Activated T-cell treated with anti-CD3 and anti-CD28 coated beads, Interleukin-2, amount 50 U/mL, for 72 hours (primary cell): ENCODE measurements at regions not wholly inside any gene's neighbourhood (a gene's known extent, or its start where the extent isn't known, plus 50 kb on each side); places are given as distances from the start of the nearest gene placed in this dataset.

Experiments used
- ATAC-seq, 2 donors: fragments of 150-1000 bp; cut with Tn5 transposase; replicated peaks in 1 of 2; 2 replicates each; pipeline ENCODE4 v1.10.0; 2021; ENCODE audit warnings: moderate library complexity in 2 of 2, mild to moderate bottlenecking in 1 of 2
- DNase-seq, 2 donors: peaks; one replicate each; pipeline ENCODE4 v3.0.0; 2021 to 2022; ENCODE audit warnings: mixed read lengths in 1 of 2
- H3K27ac Mint-ChIP-seq: one replicate; pipeline ENCODE4 v1.8.0; 2022; ENCODE audit warnings: mild to moderate bottlenecking, moderate library complexity, mixed read lengths
- H3K27me3 Mint-ChIP-seq: one replicate; pipeline ENCODE4 v1.8.0; 2022; ENCODE audit warnings: low read depth, mixed read lengths
- H3K36me3 Mint-ChIP-seq, 2 donors: one replicate each; pipeline ENCODE4 v1.8.0; 2022; ENCODE audit warnings: mixed read lengths in 2 of 2, mild to moderate bottlenecking in 1 of 2; ENCODE audit not compliant: insufficient read depth in 2 of 2
- H3K4me1 Mint-ChIP-seq: one replicate; pipeline ENCODE4 v1.8.0; 2022; ENCODE audit warnings: low read depth, mixed read lengths
- H3K4me3 Mint-ChIP-seq, 2 donors: one replicate each; pipeline ENCODE4 v1.8.0; 2022; ENCODE audit warnings: mild to moderate bottlenecking in 2 of 2, mixed read lengths in 2 of 2, moderate library complexity in 2 of 2
- H3K9me3 Mint-ChIP-seq, 2 donors: one replicate each; pipeline ENCODE4 v1.8.0; 2022; ENCODE audit warnings: mixed read lengths in 2 of 2

DNA sequence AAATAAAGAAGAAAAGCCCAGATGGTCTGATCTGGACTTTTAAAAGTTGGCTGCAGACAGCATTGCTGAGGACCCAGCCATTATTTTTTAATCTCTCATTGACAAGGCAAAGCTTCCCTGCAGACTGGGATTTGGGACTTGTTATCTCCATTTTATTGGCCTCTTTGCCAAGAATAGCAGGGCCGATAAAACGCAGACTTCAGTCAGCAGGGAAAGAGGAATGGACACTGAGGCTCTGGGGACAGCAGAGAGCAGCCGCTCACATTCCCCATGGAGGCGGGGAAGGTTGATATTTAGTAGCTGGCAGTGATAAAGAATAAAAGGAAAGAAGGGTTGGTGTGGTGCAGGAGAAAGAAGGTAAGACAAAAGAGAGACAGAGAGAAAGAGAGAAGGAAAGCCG, 350.1 kb upstream of the PIK3C3 start:
- no peaks in the 10 kb centered on the region for H3K4me1 Mint-ChIP-seq
- H3K4me3 Mint-ChIP-seq = no peak overlapping the region
- DNase-seq (no peak), ATAC-seq (no peak)
- peaks cover 7 to 11% of the 10 kb centered on the region in 2 donors for H3K9me3 Mint-ChIP-seq
- no peaks in the 10 kb centered on the region for H3K27me3 Mint-ChIP-seq
- peaks cover 0 to 1% of the 10 kb centered on the region in 2 donors for H3K36me3 Mint-ChIP-seq
- no peak overlapping the region for H3K27ac Mint-ChIP-seq

- Mint-ChIP-seq H3K4me3 (no peak overlapping the region), H3K27ac (no peak overlapping the region), H3K9me3 (peaks cover 2% of the 10 kb centered on the region in 2 donors), H3K4me1 (no peaks in the 10 kb centered on the region), H3K36me3 (no peaks in the 10 kb centered on the region), H3K27me3 (no peaks in the 10 kb centered on the region)
- no peak for DNase-seq
- no peak for ATAC-seq
These were observed 353.0 kb upstream of the PIK3C3 start for GRCh38 chr18:41602034-41602433.

DNA sequence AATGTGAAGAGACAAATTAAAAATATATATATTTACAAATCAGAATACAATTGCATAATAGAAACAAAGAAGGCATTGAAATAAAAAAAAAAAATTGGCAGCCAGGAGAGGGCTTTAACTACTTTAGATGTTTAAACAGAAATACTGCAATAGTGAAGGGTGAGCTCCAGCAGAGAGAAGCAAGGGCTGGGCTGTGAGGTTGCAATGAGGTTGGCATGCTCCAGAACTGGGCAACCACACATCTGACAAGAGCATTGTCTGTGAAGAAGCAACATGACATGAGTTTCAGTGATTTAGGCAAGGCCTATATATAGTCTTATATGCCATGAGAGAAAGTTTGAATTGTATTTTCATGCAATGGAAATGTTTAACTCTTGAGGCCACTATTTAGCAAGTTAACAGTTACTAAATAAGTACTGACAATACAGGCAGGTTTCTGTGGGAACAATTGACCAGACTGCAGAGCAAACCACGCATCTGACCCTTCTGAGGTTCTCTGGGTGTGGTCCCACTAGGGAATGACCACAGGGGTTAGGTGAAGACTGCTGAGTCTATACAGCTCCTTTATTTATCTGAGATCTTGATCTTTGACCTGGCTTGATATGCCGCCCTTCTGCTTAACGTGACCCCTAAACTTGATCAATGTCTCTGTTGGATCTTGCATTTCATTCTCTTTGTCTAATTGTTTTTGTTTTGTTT, 354.2 kb upstream of the PIK3C3 start:
- Mint-ChIP-seq H3K4me3 (no peak overlapping the region), H3K9me3 (peaks cover 0 to 2% of the 10 kb centered on the region in 2 donors), H3K4me1 (no peaks in the 10 kb centered on the region), H3K27ac (no peak overlapping the region), H3K36me3 (no peaks in the 10 kb centered on the region), H3K27me3 (no peaks in the 10 kb centered on the region)
- ATAC-seq (no peak), DNase-seq (no peak)

DNA sequence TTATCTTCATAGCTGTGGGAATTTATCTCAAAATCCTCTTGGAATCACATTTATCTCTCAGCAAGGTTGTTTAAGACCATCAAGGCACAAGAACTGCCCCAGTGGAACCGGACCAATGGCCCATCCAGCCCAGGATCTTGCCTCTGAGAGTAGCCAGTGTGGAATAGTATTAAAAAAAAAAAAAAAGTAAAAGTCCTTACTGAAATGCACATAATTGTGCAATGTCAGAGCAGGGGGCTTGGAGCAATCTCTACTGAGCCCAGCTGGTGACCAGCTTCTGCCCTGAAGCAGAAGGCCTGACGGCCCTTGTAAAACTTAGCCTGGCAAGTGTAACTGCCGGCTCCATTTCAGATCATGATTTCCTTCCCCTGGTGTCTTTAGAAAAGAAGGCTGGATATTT, 355.6 kb upstream of the PIK3C3 start:
- H3K36me3 Mint-ChIP-seq = no peaks in the 10 kb centered on the region
- no peaks in the 10 kb centered on the region for H3K27me3 Mint-ChIP-seq
- ATAC-seq = no peak
- H3K4me3 Mint-ChIP-seq = no peak overlapping the region
- H3K27ac Mint-ChIP-seq = no peak overlapping the region
- DNase-seq = no peak
- no peaks in the 10 kb centered on the region for H3K4me1 Mint-ChIP-seq
- peaks cover 0 to 3% of the 10 kb centered on the region in 2 donors for H3K9me3 Mint-ChIP-seq

GRCh38 chr18:41594582-41594981, 360.5 kb upstream of the PIK3C3 start:
- Mint-ChIP-seq H3K27me3 (no peaks in the 10 kb centered on the region), H3K4me1 (no peaks in the 10 kb centered on the region), H3K9me3 (peaks cover 0 to 4% of the 10 kb centered on the region in 2 donors), H3K36me3 (no peaks in the 10 kb centered on the region), H3K4me3 (no peak overlapping the region), H3K27ac (no peak overlapping the region)
- no peak for ATAC-seq
- DNase-seq = no peak

DNA sequence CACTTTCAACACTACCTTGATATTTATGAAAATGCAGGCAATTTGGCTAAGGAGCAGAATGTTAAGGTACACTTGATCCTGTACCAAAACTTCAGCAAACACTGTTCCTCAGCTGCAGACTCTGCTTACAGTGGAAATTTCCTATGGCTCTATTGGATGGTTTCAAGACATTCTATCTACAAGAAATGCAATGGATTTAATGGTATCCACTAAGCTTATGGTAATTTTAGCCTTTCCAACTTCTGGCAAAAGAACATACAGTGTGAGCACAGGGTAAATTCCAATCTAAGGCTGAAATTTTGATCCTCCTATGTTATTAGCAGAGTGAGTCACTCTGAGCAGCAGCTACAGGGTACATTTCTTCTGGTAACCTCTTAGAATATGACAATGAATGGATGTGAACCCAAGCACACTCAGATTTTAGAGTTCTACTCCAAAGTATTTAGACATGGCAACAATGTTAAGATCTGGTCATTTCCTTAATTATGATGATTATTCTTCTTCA, 361.8 kb upstream of the PIK3C3 start:
- Mint-ChIP-seq H3K4me3 (no peak overlapping the region), H3K27ac (no peak overlapping the region), H3K36me3 (no peaks in the 10 kb centered on the region), H3K9me3 (peaks cover 0 to 4% of the 10 kb centered on the region in 2 donors), H3K4me1 (no peaks in the 10 kb centered on the region), H3K27me3 (no peaks in the 10 kb centered on the region)
- ATAC-seq (no peak), DNase-seq (no peak)

- ATAC-seq = no peak
- H3K9me3 Mint-ChIP-seq = peaks cover 4 to 7% of the 10 kb centered on the region in 2 donors
- no peaks in the 10 kb centered on the region for H3K4me1 Mint-ChIP-seq
- no peaks in the 10 kb centered on the region for H3K36me3 Mint-ChIP-seq
- H3K4me3 Mint-ChIP-seq = no peak overlapping the region
- no peak overlapping the region for H3K27ac Mint-ChIP-seq
- no peaks in the 10 kb centered on the region for H3K27me3 Mint-ChIP-seq
- no peak for DNase-seq
These were observed 367.1 kb upstream of the PIK3C3 start for GRCh38 chr18:41587976-41588375.

DNA sequence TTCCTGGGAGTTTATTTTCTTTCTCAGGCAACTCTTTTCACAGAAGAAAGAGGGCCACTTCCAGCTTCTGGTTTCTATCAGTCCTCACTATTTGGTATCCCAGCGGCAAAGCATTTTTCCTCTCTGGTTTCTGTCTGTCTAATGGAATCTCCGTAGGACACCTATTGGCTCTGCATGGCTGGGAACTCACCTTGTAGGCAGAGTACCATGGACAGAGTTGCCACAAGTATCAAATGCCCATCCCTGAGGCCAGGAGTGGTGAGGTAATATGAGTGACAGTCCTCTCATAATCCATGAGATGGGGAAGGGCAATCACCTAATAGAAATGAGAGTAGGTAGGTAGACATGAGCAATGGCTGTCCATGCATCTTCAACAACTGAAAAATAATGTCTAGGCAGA, 369.5 kb upstream of the PIK3C3 start:
- no peak for ATAC-seq
- Mint-ChIP-seq H3K4me1 (no peaks in the 10 kb centered on the region), H3K36me3 (no peaks in the 10 kb centered on the region), H3K4me3 (no peak overlapping the region), H3K9me3 (peaks cover 8 to 11% of the 10 kb centered on the region in 2 donors), H3K27ac (no peak overlapping the region), H3K27me3 (no peaks in the 10 kb centered on the region)
- no peak for DNase-seq

DNA sequence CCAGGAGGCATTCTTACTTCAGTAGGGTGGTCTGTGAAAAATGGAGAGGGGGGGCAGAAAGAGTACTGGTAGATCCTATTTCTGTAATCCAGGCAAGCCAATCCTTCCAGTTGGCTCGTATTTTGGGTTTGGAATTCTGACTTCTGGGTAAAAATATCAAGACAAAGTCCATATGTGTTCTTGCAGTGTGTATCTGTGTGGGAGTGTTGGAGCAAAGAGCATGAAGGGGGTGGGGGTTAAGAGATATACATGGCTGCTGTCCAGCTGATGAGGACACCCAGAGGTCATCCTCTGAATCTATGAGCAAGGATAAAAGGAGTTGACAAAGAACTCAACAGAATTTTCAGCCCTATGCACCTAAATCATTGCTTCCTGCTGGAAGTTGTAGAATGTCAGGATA, 375.8 kb upstream of the PIK3C3 start:
- DNase-seq (no peak), ATAC-seq (no peak)
- H3K9me3 Mint-ChIP-seq = peaks cover 4 to 8% of the 10 kb centered on the region in 2 donors
- H3K4me3 Mint-ChIP-seq = no peak overlapping the region
- H3K27ac Mint-ChIP-seq = no peak overlapping the region
- no peaks in the 10 kb centered on the region for H3K36me3 Mint-ChIP-seq
- no peaks in the 10 kb centered on the region for H3K27me3 Mint-ChIP-seq
- H3K4me1 Mint-ChIP-seq = no peaks in the 10 kb centered on the region

DNA sequence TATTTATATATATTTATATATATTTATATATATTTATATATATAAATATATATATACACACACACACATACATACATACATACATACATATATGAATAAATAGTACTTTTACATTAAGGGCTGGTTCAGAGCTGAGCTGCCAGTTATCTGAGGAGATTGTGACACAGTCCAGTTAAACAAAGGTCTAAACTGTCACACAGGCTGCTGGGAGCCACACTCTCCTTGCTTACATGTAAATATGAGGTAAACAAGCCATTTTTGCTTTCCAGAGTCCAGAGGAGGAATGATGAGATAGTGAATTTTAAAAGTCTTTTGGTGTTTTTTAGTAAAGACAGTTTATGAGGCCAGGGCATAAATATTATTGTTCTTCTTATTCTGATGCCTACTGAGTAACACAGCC, 377.5 kb upstream of the PIK3C3 start:
- DNase-seq = no peak
- H3K27me3 Mint-ChIP-seq = no peaks in the 10 kb centered on the region
- no peaks in the 10 kb centered on the region for H3K36me3 Mint-ChIP-seq
- H3K9me3 Mint-ChIP-seq = peaks cover 4 to 6% of the 10 kb centered on the region in 2 donors
- no peak overlapping the region for H3K4me3 Mint-ChIP-seq
- no peak overlapping the region for H3K27ac Mint-ChIP-seq
- ATAC-seq = no peak
- no peaks in the 10 kb centered on the region for H3K4me1 Mint-ChIP-seq

DNA sequence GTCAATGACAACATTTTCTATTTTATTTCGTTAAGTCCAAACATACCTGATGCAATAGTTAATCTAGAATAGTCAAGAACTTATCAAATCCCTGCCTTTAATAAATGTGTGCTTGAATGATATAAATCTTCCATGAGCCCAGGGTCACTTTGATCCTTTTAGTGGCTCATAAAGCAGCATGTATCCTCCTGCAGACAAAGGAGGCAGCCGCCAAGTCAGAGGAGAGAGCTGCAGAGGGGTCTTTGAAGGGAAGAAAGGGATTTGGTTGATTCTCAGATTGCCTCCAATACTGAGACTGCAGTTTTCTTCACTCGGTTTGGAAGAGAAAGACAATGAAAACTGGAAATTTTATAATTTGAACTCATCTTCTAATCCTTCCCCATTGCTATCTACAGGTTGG, 378.4 kb upstream of the PIK3C3 start:
- H3K4me3 Mint-ChIP-seq = no peak overlapping the region
- no peaks in the 10 kb centered on the region for H3K36me3 Mint-ChIP-seq
- H3K27me3 Mint-ChIP-seq = no peaks in the 10 kb centered on the region
- ATAC-seq = no peak
- H3K27ac Mint-ChIP-seq = no peak overlapping the region
- peaks cover 3 to 4% of the 10 kb centered on the region in 2 donors for H3K9me3 Mint-ChIP-seq
- no peaks in the 10 kb centered on the region for H3K4me1 Mint-ChIP-seq
- DNase-seq = no peak

GRCh38 chr18:41569867-41570266, 385.2 kb upstream of the PIK3C3 start:
- H3K27me3 Mint-ChIP-seq = no peaks in the 10 kb centered on the region
- H3K36me3 Mint-ChIP-seq = no peaks in the 10 kb centered on the region
- peaks cover 6% of the 10 kb centered on the region in 2 donors for H3K9me3 Mint-ChIP-seq
- ATAC-seq = no peak
- no peak for DNase-seq
- H3K4me3 Mint-ChIP-seq = no peak overlapping the region
- no peaks in the 10 kb centered on the region for H3K4me1 Mint-ChIP-seq
- H3K27ac Mint-ChIP-seq = no peak overlapping the region

GRCh38 chr18:41561961-41562360, 393.1 kb upstream of the PIK3C3 start:
- Mint-ChIP-seq H3K9me3 (peaks cover 0 to 4% of the 10 kb centered on the region in 2 donors), H3K36me3 (no peaks in the 10 kb centered on the region), H3K4me3 (no peak overlapping the region), H3K27ac (no peak overlapping the region), H3K27me3 (no peaks in the 10 kb centered on the region), H3K4me1 (no peaks in the 10 kb centered on the region)
- ATAC-seq (no peak), DNase-seq (no peak)

DNA sequence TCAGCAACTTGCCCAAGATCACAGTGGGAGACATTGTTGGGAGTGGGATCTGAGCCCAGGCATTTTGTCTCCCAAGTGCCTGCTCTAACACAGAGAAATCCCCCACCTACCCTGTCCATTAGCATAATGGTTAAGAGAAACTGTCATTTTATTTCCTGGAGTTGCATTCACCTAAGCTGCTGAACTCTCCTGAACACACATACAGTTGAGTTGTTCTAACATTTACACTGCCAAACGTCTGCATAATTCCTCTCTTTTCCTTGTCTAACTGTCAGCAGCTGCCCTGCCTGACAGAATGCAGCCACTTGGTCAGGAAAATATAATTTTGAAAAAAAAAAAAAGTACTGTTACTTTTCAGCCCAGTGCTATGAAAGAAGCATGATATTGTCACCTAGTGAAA, 396.3 kb upstream of the PIK3C3 start:
- H3K9me3 Mint-ChIP-seq = peaks cover 0 to 4% of the 10 kb centered on the region in 2 donors
- H3K4me3 Mint-ChIP-seq = no peak overlapping the region
- no peaks in the 10 kb centered on the region for H3K36me3 Mint-ChIP-seq
- ATAC-seq = no peak
- no peaks in the 10 kb centered on the region for H3K4me1 Mint-ChIP-seq
- no peak for DNase-seq
- H3K27ac Mint-ChIP-seq = no peak overlapping the region
- no peaks in the 10 kb centered on the region for H3K27me3 Mint-ChIP-seq
